Astrocyte (in vitro differentiated cells and primary cell): ENCODE measurements at regions not wholly inside any gene's neighbourhood (a gene's known extent, or its start where the extent isn't known, plus 50 kb on each side); places are given as distances from the start of the nearest gene placed in this dataset.

Experiments
- DNase-seq: peaks from one replicate; pipeline ENCODE4 v3.0.0-alpha.2; 2010; ENCODE audit warnings: low read depth
- FAIRE-seq: peaks from 2 replicates; lab custom pipeline; 2011; peaks lifted over from hg19 to GRCh38; lab: Jason Lieb, UNC
- H2AFZ ChIP-seq: 2 replicates; pipeline ENCODE4 v1.6.0; 2012; ENCODE audit warnings: low read depth, low read length, inconsistent platforms
- H3K27ac ChIP-seq: 2 replicates; pipeline ENCODE4 v1.5.1; 2011; ENCODE audit warnings: low read depth, low read length, inconsistent platforms
- H3K27me3 ChIP-seq: 2 replicates; pipeline ENCODE4 v1.6.0; 2011; ENCODE audit warnings: low read length, inconsistent platforms; ENCODE audit not compliant: insufficient read depth
- H3K36me3 ChIP-seq: 2 replicates; pipeline ENCODE4 v1.5.1; 2011; ENCODE audit warnings: low read length, inconsistent platforms; ENCODE audit not compliant: insufficient read depth
- H3K4me1 ChIP-seq: 2 replicates; pipeline ENCODE4 v1.5.1; 2011; ENCODE audit warnings: low read length, inconsistent platforms; ENCODE audit not compliant: insufficient read depth
- H3K4me2 ChIP-seq: 2 replicates; pipeline ENCODE4 v1.6.0; 2012; ENCODE audit warnings: low read length, inconsistent platforms
- H3K4me3 ChIP-seq: 2 replicates; pipeline ENCODE4 v1.5.1; 2011; ENCODE audit warnings: low read depth, mild to moderate bottlenecking, low read length, inconsistent platforms; ENCODE audit not compliant: insufficient read depth
- H3K79me2 ChIP-seq: 2 replicates; pipeline ENCODE4 v1.6.0; 2012; ENCODE audit warnings: mild to moderate bottlenecking, low read length, inconsistent platforms; ENCODE audit not compliant: insufficient read depth
- H3K9ac ChIP-seq: 2 replicates; pipeline ENCODE4 v1.6.0; 2012; ENCODE audit warnings: mild to moderate bottlenecking, low read length, inconsistent platforms
- H3K9me3 ChIP-seq: 2 replicates; pipeline ENCODE4 v1.5.1; 2012; ENCODE audit warnings: low read depth, mild to moderate bottlenecking, low read length, inconsistent platforms; ENCODE audit not compliant: insufficient read depth
- H4K20me1 ChIP-seq: 2 replicates; pipeline ENCODE4 v1.6.0; 2012; ENCODE audit warnings: low read length, inconsistent platforms; ENCODE audit not compliant: insufficient read depth
- H3K27ac Mint-ChIP-seq: one replicate; pipeline ENCODE4 v1.8.0; 2021; ENCODE audit warnings: mild to moderate bottlenecking, mixed read lengths; ENCODE audit not compliant: unreplicated experiment
- H3K27me3 Mint-ChIP-seq: one replicate; pipeline ENCODE4 v1.8.0; 2021; ENCODE audit warnings: low read depth, mixed read lengths; ENCODE audit not compliant: unreplicated experiment
- H3K36me3 Mint-ChIP-seq: one replicate; pipeline ENCODE4 v1.8.0; 2021; ENCODE audit warnings: low read depth, mixed read lengths; ENCODE audit not compliant: unreplicated experiment
- H3K4me1 Mint-ChIP-seq: one replicate; pipeline ENCODE4 v1.8.0; 2021; ENCODE audit warnings: low read depth, mixed read lengths; ENCODE audit not compliant: unreplicated experiment
- H3K4me3 Mint-ChIP-seq: one replicate; pipeline ENCODE4 v1.8.0; 2021; ENCODE audit warnings: mild to moderate bottlenecking, moderate library complexity, mixed read lengths; ENCODE audit not compliant: unreplicated experiment
- H3K9me3 Mint-ChIP-seq: one replicate; pipeline ENCODE4 v1.8.0; 2021; ENCODE audit warnings: mild to moderate bottlenecking, mixed read lengths; ENCODE audit not compliant: unreplicated experiment
- CTCF ChIP-seq: IDR thresholded peaks from 2 replicates; pipeline ENCODE4 v1.5.1; 2011; ENCODE audit warnings: low read depth, mild to moderate bottlenecking, inconsistent platforms, low read length, moderate library complexity; ENCODE audit not compliant: insufficient read depth
- EZH2 ChIP-seq: IDR thresholded peaks from 2 replicates; pipeline ENCODE4 v1.6.1; 2012; ENCODE audit warnings: mild to moderate bottlenecking, low read length, inconsistent platforms; ENCODE audit not compliant: insufficient read depth

- peaks cover 5% of the 10 kb centered on the region for H3K27me3 Mint-ChIP-seq
- FAIRE-seq (no peak), DNase-seq (no peak)
- H3K4me3 Mint-ChIP-seq: no peak overlapping the region
- Histone ChIP-seq H3K4me3 (no peak overlapping the region), H3K27me3 (no peaks in the 10 kb centered on the region), H3K4me2 (no peak overlapping the region), H3K4me1 (no peaks in the 10 kb centered on the region), H3K9me3 (no peaks in the 10 kb centered on the region), H3K9ac (no peak overlapping the region), H3K27ac (no peak overlapping the region), H3K79me2 (no peaks in the 10 kb centered on the region), H2AFZ (no peak overlapping the region), H4K20me1 (no peaks in the 10 kb centered on the region), H3K36me3 (no peaks in the 10 kb centered on the region)
- TF ChIP-seq CTCF: no peak
- H3K4me1 Mint-ChIP-seq: no peaks in the 10 kb centered on the region
- no peaks in the 10 kb centered on the region for H3K36me3 Mint-ChIP-seq
- H3K9me3 Mint-ChIP-seq: no peaks in the 10 kb centered on the region
- no peak overlapping the region for H3K27ac Mint-ChIP-seq
Measured at GRCh38 chr9:119945686-119946085, 576.5 kb upstream of the BRINP1 start.

- Histone ChIP-seq H2AFZ (no peak overlapping the region), H3K79me2 (no peaks in the 10 kb centered on the region), H3K36me3 (no peaks in the 10 kb centered on the region), H3K4me3 (no peak overlapping the region), H3K9me3 (no peaks in the 10 kb centered on the region), H3K9ac (no peak overlapping the region), H3K4me2 (no peak overlapping the region), H4K20me1 (no peaks in the 10 kb centered on the region), H3K27ac (no peak overlapping the region), H3K27me3 (no peaks in the 10 kb centered on the region), H3K4me1 (no peaks in the 10 kb centered on the region)
- DNase-seq: no peak
- Mint-ChIP-seq H3K4me1 (no peaks in the 10 kb centered on the region), H3K27ac (no peak overlapping the region), H3K27me3 (peaks cover 9% of the 10 kb centered on the region), H3K36me3 (no peaks in the 10 kb centered on the region), H3K9me3 (no peaks in the 10 kb centered on the region), H3K4me3 (no peak overlapping the region)
- no peak for FAIRE-seq
- no peak for TF ChIP-seq CTCF
- no peak for TF ChIP-seq EZH2
Measured at GRCh38 chr9:119941091-119941490, 571.9 kb upstream of the BRINP1 start.

GRCh38 chr9:119938871-119939270, 569.6 kb upstream of the BRINP1 start:
- H3K36me3 Mint-ChIP-seq: no peaks in the 10 kb centered on the region
- TF ChIP-seq EZH2 (no peak), CTCF (no peak)
- Histone ChIP-seq H3K27me3 (no peaks in the 10 kb centered on the region), H3K36me3 (no peaks in the 10 kb centered on the region), H4K20me1 (no peaks in the 10 kb centered on the region), H3K4me1 (no peaks in the 10 kb centered on the region), H3K4me3 (no peak overlapping the region), H3K9me3 (no peaks in the 10 kb centered on the region), H3K9ac (no peak overlapping the region), H3K27ac (no peak overlapping the region), H2AFZ (peak overlapping the region; percentile 15), H3K79me2 (no peaks in the 10 kb centered on the region), H3K4me2 (peak overlapping the region; percentile 23)
- peaks cover 4% of the 10 kb centered on the region for H3K27me3 Mint-ChIP-seq
- FAIRE-seq: no peak
- peak; percentile 40 for DNase-seq
- no peak overlapping the region for H3K4me3 Mint-ChIP-seq
- H3K9me3 Mint-ChIP-seq: no peaks in the 10 kb centered on the region
- no peak overlapping the region for H3K27ac Mint-ChIP-seq
- peaks cover 2% of the 10 kb centered on the region for H3K4me1 Mint-ChIP-seq
